SIG-M5 treated with dmso at 0.1 percent for 504 hours (cell line): ENCODE measurements at regions not wholly inside any gene's neighbourhood (a gene's known extent, or its start where the extent isn't known, plus 50 kb on each side); places are given as distances from the start of the nearest gene placed in this dataset.
"Not testable (repeated sequence)": the region's sequence is repeated elsewhere in the genome, so short reads cannot be mapped to it uniquely, and the experiment has no call there.

Source experiments
- DNase-seq: peaks from one replicate; lab custom pipeline; 2025; ENCODE audit not compliant: unreplicated experiment; lab: John Stamatoyannopoulos, UW

GRCh38 chr10:31186225-31187000, 132.6 kb upstream of the ZEB1 start:
- no peak for DNase-seq

GRCh38 chr10:31187182-31187581, 131.8 kb upstream of the ZEB1 start:
- no peak for DNase-seq

- no peak for DNase-seq
Observed at GRCh38 chr10:31187607-31188210, 131.3 kb upstream of the ZEB1 start.

- DNase-seq = no peak
Observed at GRCh38 chr10:31188792-31189406, 130.1 kb upstream of the ZEB1 start.

- DNase-seq = no peak
Observed at GRCh38 chr10:31190488-31190887, 128.5 kb upstream of the ZEB1 start.

GRCh38 chr10:31192475-31192874, 126.5 kb upstream of the ZEB1 start:
- no peak for DNase-seq

GRCh38 chr10:31194986-31195385, 124.0 kb upstream of the ZEB1 start:
- no peak for DNase-seq

GRCh38 chr10:31197886-31198285, 121.1 kb upstream of the ZEB1 start:
- DNase-seq = no peak

GRCh38 chr10:31204090-31204489, 114.9 kb upstream of the ZEB1 start:
- no peak for DNase-seq

- no peak for DNase-seq
Observed at GRCh38 chr10:31207636-31208035, 111.4 kb upstream of the ZEB1 start.

GRCh38 chr10:31209478-31209877, 109.5 kb upstream of the ZEB1 start:
- DNase-seq = no peak

- no peak for DNase-seq
Observed at GRCh38 chr10:31210190-31210589, 108.8 kb upstream of the ZEB1 start.

GRCh38 chr10:31213959-31214358, 105.1 kb upstream of the ZEB1 start:
- DNase-seq = no peak

GRCh38 chr10:31215052-31215451, 104.0 kb upstream of the ZEB1 start:
- peak; percentile 84 for DNase-seq

- DNase-seq = no peak
Observed at GRCh38 chr10:31219306-31219705, 99.7 kb upstream of the ZEB1 start.

GRCh38 chr10:31228780-31229179, 90.2 kb upstream of the ZEB1 start:
- DNase-seq = not testable (repeated sequence)

- DNase-seq = no peak
Observed at GRCh38 chr10:31239961-31240360, 79.1 kb upstream of the ZEB1 start.

- DNase-seq = no peak
Observed at GRCh38 chr10:31242902-31243301, 76.1 kb upstream of the ZEB1 start.

GRCh38 chr10:31251118-31251517, 67.9 kb upstream of the ZEB1 start:
- DNase-seq = not testable (repeated sequence)

GRCh38 chr10:31253237-31253636, 65.8 kb upstream of the ZEB1 start:
- DNase-seq = no peak

- DNase-seq = no peak
Observed at GRCh38 chr10:31261511-31262311, 57.3 kb upstream of the ZEB1 start.
